ENCODE measurements at regions not wholly inside any gene's neighbourhood (a gene's known extent, or its start where the extent isn't known, plus 50 kb on each side); places are given as distances from the start of the nearest gene placed in this dataset.

DNA sequence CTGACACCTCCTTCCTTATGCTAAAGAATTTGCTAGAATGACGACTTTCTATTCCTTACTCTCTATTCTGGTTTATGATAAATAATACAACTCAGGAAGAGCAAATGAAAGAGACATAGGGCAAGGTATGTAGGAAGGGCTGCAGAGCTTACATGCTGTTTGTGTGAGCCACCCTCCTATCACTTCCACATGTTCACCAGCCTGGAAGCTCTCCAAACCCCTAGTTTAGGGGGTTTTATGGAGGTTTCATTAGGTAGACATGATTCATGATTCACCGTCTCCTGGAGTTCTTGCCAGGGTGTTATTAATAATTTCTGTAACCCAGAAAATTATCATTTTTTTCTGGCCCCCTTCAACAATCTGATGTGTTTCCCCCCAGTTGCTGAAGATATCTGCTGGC is 172.1 kb upstream of the COL8A1 start:
- Histone ChIP-seq H3K9me3 (ENCODE audit: control insufficient read depth, insufficient read depth, low read length) (no peaks in the 10 kb centered on the region), H3K27me3 (ENCODE audit: control insufficient read depth, insufficient read depth, low read length) (no peaks in the 10 kb centered on the region), H3K27ac (ENCODE audit: low read depth, low read length) (no peak overlapping the region), H3K4me3 (ENCODE audit: low read depth, low read length) (no peak overlapping the region)
- DNase-seq (ENCODE audit: low read depth, low spot score) = no peak
- ChIA-PET POLR2A (no interaction called here), CTCF (interaction anchor here (0.7 kb wide), 1 partner anchor 32 kb away, joined by 3 read pairs; no protein-coding TSS in a partner anchor)
- TF ChIP-seq, protein P1, sequence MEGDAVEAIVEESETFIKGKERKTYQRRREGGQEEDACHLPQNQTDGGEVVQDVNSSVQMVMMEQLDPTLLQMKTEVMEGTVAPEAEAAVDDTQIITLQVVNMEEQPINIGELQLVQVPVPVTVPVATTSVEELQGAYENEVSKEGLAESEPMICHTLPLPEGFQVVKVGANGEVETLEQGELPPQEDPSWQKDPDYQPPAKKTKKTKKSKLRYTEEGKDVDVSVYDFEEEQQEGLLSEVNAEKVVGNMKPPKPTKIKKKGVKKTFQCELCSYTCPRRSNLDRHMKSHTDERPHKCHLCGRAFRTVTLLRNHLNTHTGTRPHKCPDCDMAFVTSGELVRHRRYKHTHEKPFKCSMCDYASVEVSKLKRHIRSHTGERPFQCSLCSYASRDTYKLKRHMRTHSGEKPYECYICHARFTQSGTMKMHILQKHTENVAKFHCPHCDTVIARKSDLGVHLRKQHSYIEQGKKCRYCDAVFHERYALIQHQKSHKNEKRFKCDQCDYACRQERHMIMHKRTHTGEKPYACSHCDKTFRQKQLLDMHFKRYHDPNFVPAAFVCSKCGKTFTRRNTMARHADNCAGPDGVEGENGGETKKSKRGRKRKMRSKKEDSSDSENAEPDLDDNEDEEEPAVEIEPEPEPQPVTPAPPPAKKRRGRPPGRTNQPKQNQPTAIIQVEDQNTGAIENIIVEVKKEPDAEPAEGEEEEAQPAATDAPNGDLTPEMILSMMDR (IDR thresholded peaks at IDR 0.05; ENCODE audit: low read depth, low read length) = no peak

DNA sequence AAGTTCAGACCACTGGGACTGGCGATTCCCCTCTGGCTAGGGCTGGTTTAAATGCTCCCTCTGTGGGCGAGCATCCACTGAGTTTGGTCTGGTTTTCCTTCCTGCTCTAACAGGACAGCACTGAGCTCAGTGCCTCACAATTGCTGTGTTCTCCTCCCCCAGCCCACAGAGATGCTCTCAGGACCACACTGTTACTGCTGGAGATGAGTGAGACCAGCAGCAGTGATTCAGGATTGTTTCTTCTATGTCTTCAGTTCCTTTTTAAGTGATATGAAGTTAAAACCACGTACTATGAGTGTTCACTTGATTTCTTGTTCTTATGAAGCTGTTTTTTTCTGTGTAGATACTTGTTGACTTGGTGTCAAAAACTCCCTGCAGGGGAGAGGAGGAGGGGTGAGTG is 180.4 kb upstream of the COL8A1 start:
- no peak overlapping the region for H3K27ac ChIP-seq (ENCODE audit: low read depth, low read length)
- DNase-seq (ENCODE audit: low read depth, low spot score) = no peak
- H3K9me3 ChIP-seq (ENCODE audit: control insufficient read depth, insufficient read depth, low read length) = no peaks in the 10 kb centered on the region
- CTCF ChIA-PET = no interaction called here
- no peaks in the 10 kb centered on the region for H3K27me3 ChIP-seq (ENCODE audit: control insufficient read depth, insufficient read depth, low read length)
- H3K4me3 ChIP-seq (ENCODE audit: low read depth, low read length) = no peak overlapping the region
- POLR2A ChIA-PET = no interaction called here
- TF ChIP-seq, protein P1 (IDR thresholded peaks at IDR 0.05; ENCODE audit: low read depth, low read length) = no peak

DNA sequence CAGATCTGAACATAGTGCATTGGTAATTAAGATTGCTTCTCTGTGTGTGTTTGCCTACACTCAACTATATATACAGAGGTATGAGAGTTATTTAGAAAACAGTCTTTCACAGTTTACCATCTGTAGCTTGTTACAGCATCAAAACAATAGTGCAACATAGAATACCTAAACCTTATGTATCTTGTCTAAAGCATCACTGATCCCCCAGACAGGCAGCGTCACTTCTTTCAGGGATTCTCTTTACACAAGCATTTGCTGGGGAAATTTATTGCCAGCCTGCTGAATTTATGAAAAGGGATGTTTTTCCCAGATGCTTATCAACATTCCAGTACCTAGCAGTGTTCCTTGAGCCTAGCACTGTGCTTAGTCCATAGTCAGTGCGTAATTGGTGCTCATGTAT is 195.8 kb upstream of the COL8A1 start:
- TF ChIP-seq, protein P1 (IDR thresholded peaks at IDR 0.05; ENCODE audit: low read depth, low read length) = no peak
- H3K27ac ChIP-seq (ENCODE audit: low read depth, low read length) = no peak overlapping the region
- H3K9me3 ChIP-seq (ENCODE audit: control insufficient read depth, insufficient read depth, low read length) = peaks cover 3% of the 10 kb centered on the region; the same call in 1 of the 2 replicates
- ChIA-PET CTCF (no interaction called here), POLR2A (no interaction called here)
- no peaks in the 10 kb centered on the region for H3K27me3 ChIP-seq (ENCODE audit: control insufficient read depth, insufficient read depth, low read length)
- no peak for DNase-seq (ENCODE audit: low read depth, low spot score)
- H3K4me3 ChIP-seq (ENCODE audit: low read depth, low read length) = no peak overlapping the region

DNA sequence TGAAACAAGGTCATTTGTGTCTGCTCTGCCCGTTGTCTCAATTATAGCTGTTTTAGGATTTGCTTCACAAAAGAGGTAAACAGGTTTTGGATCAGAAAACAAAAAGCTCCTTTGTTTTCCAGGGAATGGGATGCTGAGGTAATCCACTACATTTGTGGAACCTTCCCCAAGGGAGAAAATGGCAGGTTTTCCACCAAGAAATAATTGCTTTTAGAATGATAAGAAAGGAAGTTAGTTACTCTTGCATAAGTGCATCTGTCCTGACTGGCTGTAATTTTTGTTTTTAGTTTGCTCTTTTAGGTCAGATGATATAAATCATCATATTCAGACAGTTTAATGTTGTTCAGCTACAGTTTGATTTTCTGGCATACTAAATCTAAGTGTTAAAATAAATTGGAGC is 198.5 kb upstream of the COL8A1 start:
- no peaks in the 10 kb centered on the region; the same call in 1 of the 2 replicates for H3K9me3 ChIP-seq (ENCODE audit: control insufficient read depth, insufficient read depth, low read length)
- no peaks in the 10 kb centered on the region for H3K27me3 ChIP-seq (ENCODE audit: control insufficient read depth, insufficient read depth, low read length)
- ChIA-PET POLR2A (no interaction called here), CTCF (interaction anchor here (1.4 kb wide), 2 partner anchors 59 to 92 kb away, joined by 3 to 4 read pairs; no protein-coding TSS in a partner anchor)
- no peak overlapping the region for H3K27ac ChIP-seq (ENCODE audit: low read depth, low read length)
- no peak for DNase-seq (ENCODE audit: low read depth, low spot score)
- TF ChIP-seq, protein P1 (IDR thresholded peaks at IDR 0.05; ENCODE audit: low read depth, low read length) = no peak
- no peak overlapping the region for H3K4me3 ChIP-seq (ENCODE audit: low read depth, low read length)

DNA sequence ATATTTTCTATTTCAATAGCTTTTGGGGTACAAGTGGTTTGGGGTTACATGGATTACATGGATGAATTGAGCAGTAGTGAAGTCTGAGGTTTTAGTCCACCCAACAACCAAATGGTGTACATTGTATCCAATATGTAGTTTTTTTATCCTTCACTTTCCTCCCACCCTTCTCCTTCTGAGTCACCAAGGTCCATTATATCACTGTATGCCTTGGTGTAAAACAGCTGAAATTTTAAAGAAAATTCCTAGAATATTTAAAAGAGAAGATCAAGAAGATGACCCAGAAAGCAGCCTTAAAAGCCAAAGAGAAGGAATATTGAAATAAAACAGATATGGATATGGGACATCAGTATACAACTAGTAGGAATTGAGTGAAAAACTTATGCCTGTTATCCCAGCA is 204.2 kb upstream of the COL8A1 start:
- DNase-seq (ENCODE audit: low read depth, low spot score) = no peak
- Histone ChIP-seq H3K27ac (ENCODE audit: low read depth, low read length) (no peak overlapping the region), H3K27me3 (ENCODE audit: control insufficient read depth, insufficient read depth, low read length) (no peaks in the 10 kb centered on the region), H3K9me3 (ENCODE audit: control insufficient read depth, insufficient read depth, low read length) (no peaks in the 10 kb centered on the region; the same call in 1 of the 2 replicates), H3K4me3 (ENCODE audit: low read depth, low read length) (no peak overlapping the region)
- CTCF ChIA-PET = no interaction called here
- TF ChIP-seq, protein P1 (IDR thresholded peaks at IDR 0.05; ENCODE audit: low read depth, low read length) = no peak
- POLR2A ChIA-PET = no interaction called here

All from AG04450 (cell line).